ENCODE measurements at regions not wholly inside any gene's neighbourhood (a gene's known extent, or its start where the extent isn't known, plus 50 kb on each side); places are given as distances from the start of the nearest gene placed in this dataset.

DNA sequence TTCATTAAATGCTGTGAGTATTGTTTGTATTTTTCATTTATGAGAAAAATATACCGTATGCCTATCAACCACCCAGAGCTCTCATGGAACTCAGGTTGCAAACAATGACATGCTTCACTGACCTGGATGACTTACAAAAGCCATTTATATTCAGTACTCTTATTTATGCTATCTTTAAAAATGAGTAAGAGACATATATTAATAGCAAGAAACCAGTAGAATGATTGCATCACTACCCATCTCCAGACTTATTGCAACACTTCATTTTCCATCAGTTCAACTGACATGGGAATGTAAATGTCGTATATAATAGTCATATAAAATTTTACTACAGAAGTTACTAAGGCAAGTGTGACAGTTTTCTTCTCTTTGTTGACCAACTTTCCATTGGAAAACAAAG, 69.1 kb downstream of the OTP start:
- no peaks in the 10 kb centered on the region for H3K9me3 Mint-ChIP-seq
- TF ChIP-seq, protein P1, sequence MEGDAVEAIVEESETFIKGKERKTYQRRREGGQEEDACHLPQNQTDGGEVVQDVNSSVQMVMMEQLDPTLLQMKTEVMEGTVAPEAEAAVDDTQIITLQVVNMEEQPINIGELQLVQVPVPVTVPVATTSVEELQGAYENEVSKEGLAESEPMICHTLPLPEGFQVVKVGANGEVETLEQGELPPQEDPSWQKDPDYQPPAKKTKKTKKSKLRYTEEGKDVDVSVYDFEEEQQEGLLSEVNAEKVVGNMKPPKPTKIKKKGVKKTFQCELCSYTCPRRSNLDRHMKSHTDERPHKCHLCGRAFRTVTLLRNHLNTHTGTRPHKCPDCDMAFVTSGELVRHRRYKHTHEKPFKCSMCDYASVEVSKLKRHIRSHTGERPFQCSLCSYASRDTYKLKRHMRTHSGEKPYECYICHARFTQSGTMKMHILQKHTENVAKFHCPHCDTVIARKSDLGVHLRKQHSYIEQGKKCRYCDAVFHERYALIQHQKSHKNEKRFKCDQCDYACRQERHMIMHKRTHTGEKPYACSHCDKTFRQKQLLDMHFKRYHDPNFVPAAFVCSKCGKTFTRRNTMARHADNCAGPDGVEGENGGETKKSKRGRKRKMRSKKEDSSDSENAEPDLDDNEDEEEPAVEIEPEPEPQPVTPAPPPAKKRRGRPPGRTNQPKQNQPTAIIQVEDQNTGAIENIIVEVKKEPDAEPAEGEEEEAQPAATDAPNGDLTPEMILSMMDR (conservative IDR thresholded peaks at IDR 0.05) = no peak
- Histone ChIP-seq H3K27ac (ENCODE audit: insufficient read length, low read depth, low read length) (no peak overlapping the region), H2BK5ac (ENCODE audit: insufficient read length, low read length) (no peak overlapping the region), H2BK15ac (ENCODE audit: low read depth, low read length) (no peak overlapping the region), H3K79me2 (ENCODE audit: insufficient read depth, low read length) (no peaks in the 10 kb centered on the region), H2BK20ac (ENCODE audit: low read depth, low read length, poor library complexity, severe bottlenecking) (no peak overlapping the region), H3K4me2 (ENCODE audit: insufficient read depth, insufficient read length, low read length) (no peak overlapping the region), H3K9ac (ENCODE audit: extremely low read depth, insufficient read length, low read length) (no peak overlapping the region), H3K23me2 (ENCODE audit: insufficient read length, low read depth, low read length, poor library complexity, severe bottlenecking) (no peaks in the 10 kb centered on the region), H3K4me1 (ENCODE audit: insufficient read depth, low read length) (no peaks in the 10 kb centered on the region), H4K5ac (ENCODE audit: insufficient read length, low read depth, low read length) (no peak overlapping the region), H3K56ac (ENCODE audit: insufficient read length, low read depth, low read length) (no peak overlapping the region), H3T11ph (ENCODE audit: low read length) (no peak overlapping the region), H2AK5ac (ENCODE audit: insufficient read length, low read length) (no peak overlapping the region), H2BK12ac (ENCODE audit: insufficient read length, low read depth, low read length) (no peak overlapping the region), H4K8ac (replicated peaks; ENCODE audit: insufficient read length, low read depth, low read length) (no peak overlapping the region), H3K9me3 (ENCODE audit: control insufficient read depth, low read depth, low read length) (no peaks in the 10 kb centered on the region), H3K4ac (ENCODE audit: low read depth, low read length) (no peak overlapping the region), H3K79me1 (ENCODE audit: insufficient read depth, low read depth, low read length, poor library complexity, severe bottlenecking) (no peaks in the 10 kb centered on the region), H3K27me3 (ENCODE audit: insufficient read depth, low read length) (no peaks in the 10 kb centered on the region), H3K23ac (ENCODE audit: insufficient read length, low read depth, low read length) (no peak overlapping the region), H4K91ac (ENCODE audit: insufficient read length, low read depth, low read length) (no peak overlapping the region), H4K20me1 (ENCODE audit: control insufficient read depth, insufficient read depth, insufficient read length) (no peaks in the 10 kb centered on the region), H3K14ac (ENCODE audit: insufficient read depth, low read length) (no peak overlapping the region), H3K18ac (ENCODE audit: insufficient read length, low read depth, low read length) (no peak overlapping the region), H2AFZ (ENCODE audit: low read length) (no peak overlapping the region), H2BK120ac (ENCODE audit: low read depth, low read length, poor library complexity, severe bottlenecking) (no peak overlapping the region)
- H3K4me3 Mint-ChIP-seq = no peak overlapping the region
- H3K4me1 Mint-ChIP-seq = no peaks in the 10 kb centered on the region
- no peaks in the 10 kb centered on the region for H3K36me3 Mint-ChIP-seq (ENCODE audit: insufficient read depth in 1 of 3, low read depth in 3 of 3)
- WGBS (ENCODE audit: extremely low coverage, insufficient read length, low lambda C conversion rate) = no CpG with 5 or more reads among the region's 2 CpGs
- H3K27ac Mint-ChIP-seq = no peak overlapping the region
- H3K27me3 Mint-ChIP-seq (ENCODE audit: low read depth) = peaks cover 53% of the 10 kb centered on the region
- DNase-seq = no peak

Measured in H9 (cell line).